Suppressor macrophage treated with lipopolysaccharide for 4 hours (primary cell): ENCODE measurements at regions not wholly inside any gene's neighbourhood (a gene's known extent, or its start where the extent isn't known, plus 50 kb on each side); places are given as distances from the start of the nearest gene placed in this dataset.
"Not testable (repeated sequence)": the region's sequence is repeated elsewhere in the genome, so short reads cannot be mapped to it uniquely, and the experiment has no call there.

Source experiments
- DNase-seq: peaks from one replicate; pipeline ENCODE4 v3.0.0-alpha.2; 2020

DNA sequence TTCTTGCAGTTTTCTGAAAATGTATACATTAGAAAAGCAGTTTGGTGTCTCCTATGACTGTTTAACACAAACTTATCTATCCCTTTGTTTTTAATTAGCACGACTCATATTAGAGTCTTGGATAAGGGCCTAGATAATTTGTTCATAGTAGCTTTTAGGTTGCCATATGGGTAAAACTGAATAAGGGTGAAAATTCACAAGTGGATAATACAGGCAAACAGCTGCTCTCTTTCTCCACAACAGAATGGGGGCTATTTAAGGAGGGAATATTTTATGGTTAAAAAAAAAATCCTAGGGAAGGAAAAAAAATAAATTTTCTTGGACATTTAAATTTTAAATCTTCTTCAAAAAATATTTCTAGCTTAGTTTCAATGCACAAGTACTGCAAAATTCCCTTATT, 1416.1 kb downstream of the GATA3 start:
- no peak for DNase-seq

DNA sequence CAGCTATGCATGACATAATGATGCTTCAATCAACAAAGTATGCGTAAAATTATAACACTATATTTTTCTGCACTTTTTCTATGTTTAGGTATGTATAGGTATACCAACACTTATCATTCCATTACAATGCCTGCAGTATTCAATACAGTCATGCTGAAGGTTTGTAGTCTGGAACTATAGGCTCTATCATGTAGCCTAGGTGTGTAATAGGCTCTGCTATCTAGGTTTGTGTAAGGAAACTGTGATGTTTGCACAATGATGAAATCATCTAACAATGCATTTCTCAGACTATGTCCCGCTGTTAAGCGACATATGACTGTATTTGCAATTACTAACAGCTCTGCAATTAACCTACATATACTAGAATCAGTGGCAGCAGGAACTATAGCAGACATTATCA, 1447.5 kb downstream of the GATA3 start:
- DNase-seq: no peak

DNA sequence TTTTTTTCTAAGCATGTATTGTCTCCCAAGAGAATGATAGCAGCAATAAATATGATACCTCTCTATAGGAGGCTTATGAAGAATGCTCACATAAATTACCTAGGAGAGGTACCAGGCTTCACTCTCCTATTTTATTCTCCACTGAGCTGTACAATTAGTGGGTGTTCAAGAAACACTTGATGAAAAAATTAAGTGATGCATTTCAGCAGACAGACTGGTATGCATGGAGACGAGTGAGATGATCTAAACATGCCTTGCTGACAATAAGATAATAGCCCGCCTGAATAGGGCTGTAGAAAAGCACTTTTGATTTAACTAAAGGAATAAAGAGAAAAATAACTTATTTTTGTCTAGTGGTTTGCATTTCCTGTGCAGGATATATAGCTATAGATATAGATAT, 1449.7 kb downstream of the GATA3 start:
- DNase-seq: no peak

DNA sequence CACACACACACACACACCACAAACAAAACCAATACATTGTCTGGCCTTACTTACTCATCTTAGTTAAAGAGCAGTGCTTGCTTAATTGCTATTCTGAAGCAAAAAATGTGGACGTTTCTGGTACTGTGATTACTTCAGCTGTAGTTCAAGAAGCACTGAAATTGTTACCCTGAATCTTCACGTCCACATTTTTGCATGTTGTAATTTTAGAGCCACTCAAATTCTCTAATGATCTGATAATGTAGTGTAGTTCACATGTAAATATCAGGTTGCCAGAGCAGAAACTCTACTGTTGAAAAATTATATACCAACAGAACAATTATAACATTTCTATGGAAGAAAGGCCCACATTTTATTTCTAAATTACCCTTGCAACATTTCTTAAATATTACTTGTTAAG, 1451.1 kb downstream of the GATA3 start:
- DNase-seq: no peak

DNA sequence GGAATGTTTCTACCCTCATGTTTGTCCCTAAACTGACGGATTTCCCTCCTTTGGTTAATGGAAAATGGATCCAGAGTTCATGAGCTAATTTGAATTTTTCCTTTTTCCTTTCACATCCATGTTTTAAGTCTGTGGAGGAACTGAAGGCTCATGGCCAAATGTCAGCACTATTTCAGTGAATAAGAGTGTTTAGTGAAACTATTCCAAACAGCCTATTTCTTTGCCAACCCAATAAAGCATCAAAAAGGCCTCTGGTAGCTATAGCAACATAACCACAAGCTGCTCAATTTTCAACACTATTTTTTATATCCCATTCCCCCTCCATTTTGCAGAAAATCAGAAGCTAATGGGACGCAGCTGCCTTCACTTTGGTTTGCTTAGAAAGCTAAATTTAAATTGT, 1454.1 kb downstream of the GATA3 start:
- DNase-seq: no peak

DNA sequence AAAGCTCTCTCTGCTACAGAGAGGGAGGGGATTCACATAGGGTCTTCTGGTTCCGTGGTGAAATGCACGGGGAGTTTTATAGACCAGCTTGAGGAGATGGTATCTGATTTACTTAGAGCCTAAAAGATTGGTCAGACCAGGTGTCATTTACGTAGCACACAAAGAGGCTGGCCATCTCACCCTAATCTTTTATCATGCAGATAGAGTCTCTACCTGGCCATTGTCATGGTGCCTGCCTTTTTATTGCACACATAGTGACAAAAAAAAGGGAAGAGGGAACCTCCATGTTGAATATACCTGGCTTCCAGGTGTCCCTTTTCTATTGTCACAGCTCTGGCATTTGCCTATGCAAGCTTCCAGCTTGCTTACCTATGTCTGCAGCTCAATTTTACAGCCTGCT, 1456.1 kb downstream of the GATA3 start:
- DNase-seq: no peak

DNA sequence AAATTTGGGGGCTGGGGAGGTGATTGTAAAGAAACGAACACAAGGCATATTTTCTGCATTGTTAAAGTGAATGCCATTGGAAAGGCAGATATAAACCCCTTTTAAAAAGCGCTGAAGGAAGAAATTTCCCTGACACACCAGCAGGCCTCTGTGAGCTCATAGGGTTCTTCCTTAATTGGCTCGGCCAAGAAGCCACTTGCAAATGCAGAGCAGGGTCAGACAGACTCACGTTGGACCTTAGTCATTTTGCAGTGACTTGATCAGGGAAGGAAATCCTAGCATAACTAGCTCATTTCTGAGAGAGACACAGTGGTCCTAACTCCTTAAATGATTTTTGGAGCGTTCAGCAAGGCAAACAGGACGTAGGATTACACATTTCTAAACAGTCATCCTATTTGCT, 1461.4 kb downstream of the GATA3 start:
- no peak for DNase-seq

DNA sequence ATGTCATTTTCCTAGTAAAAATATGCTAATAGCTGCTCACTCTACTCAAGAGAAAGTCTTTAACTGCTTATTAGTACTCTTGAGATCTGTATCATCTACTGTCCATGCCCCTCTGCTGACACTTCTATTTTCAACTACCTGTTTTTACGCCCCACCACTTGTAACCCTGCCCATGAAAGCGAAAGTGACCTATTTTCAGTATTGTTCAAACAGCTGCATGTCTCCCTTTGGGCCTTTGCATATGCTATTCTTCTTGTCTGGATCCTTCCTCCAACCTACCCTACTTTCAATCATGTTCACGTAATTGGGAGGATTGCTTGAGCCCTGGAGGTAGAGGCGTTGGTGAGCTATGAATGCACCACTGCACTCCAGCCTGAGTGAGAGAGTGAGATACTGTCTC, 1481.3 kb downstream of the GATA3 start:
- DNase-seq: no peak

DNA sequence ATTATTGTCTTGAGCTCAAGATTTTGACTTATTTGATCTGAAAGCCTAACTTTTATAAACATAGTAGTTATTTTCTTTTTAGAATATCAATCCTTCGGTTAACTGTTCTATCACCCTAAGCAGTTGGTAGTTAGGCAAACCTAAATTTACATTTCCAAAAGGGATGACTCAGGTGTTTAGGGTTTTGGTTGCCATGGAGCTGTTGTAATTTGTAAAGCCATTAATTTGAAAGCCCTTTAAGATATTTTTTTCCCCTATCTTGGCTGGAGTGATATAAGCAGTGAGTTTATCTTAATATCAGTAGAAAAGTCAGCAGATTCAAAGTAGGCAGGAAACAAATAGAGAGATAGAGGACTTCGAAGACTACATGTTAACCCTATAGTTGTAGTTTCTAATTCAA, 1472.6 kb upstream of the CELF2 start:
- DNase-seq: no peak

DNA sequence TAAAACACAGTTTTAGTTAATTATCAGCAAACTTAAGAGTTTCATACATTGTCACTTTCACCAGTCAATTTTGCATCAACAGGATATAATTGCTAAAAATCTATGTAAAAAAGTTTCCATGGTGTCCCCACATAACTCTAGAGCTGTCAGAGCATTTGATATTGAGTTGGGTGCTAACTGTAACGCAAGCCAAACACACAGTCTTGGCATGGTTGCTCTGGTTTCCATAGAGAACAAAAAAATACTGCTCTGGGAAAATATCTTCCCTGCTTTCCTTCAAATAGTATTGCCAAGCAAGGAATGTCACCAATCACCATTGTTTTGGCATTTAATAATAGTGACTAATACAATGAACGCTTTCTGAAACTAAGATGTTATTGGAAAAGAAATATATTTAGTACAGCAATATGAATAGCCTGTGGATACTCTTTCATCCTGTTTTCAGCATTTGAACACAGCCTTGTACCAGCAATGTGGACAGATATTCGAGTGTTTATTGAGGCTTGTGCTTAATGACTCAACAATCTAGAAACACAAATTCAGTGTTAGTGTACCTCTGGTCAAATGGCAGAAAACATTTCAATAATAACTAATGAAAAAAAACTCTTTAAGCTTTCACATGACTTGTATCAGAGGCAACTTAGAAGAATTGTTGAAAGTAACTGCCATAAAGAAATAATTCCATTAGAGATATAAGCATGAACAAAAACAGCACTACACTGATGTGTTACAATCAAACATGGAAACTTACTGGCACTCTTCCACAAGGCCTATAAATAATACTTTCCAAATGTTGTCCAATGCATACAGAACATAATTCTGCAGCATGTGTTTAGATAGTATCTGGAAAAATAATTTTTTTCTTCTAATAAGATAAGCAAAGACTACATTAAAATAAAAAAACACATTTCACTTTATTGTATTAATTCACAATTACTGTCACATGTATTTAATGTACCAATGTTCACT, 1469.5 kb upstream of the CELF2 start:
- DNase-seq: no peak

DNA sequence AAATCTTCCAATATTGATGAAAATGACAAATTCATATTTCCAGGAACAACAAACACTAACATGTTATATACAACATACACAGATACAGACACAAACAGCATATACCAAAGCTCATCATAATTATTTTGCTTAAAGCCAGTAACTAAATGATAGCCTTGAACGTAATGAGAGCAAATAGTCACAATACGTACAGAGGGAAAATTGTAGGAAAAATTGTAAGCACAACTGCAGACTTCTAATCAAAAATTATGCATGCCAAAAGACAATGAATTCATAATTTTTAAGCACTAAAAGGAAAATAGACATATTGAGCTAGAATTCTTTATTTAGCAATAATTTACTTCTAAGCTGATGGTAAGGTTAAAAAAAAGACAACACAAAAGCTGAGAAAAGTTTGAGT, 1466.9 kb upstream of the CELF2 start:
- DNase-seq: no peak

DNA sequence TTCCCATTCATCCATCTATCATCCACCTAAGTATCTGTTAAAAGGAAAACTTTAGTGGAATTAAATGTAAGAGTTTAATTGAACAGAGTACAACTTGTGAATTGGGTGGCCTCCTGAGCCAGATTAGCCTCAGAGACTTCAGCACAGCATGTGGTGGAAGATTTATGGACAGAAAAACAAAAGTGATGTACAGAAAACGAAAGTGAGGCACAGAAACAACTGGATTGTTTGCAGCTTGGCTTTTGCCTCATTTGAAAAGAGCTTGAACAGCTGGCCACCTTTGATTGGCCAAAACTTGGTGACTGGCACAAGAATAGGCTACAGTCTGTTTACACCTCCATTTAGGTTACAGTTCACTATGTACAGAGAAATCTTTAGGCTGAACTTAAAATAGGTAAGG, 1463.4 kb upstream of the CELF2 start:
- DNase-seq: no peak

DNA sequence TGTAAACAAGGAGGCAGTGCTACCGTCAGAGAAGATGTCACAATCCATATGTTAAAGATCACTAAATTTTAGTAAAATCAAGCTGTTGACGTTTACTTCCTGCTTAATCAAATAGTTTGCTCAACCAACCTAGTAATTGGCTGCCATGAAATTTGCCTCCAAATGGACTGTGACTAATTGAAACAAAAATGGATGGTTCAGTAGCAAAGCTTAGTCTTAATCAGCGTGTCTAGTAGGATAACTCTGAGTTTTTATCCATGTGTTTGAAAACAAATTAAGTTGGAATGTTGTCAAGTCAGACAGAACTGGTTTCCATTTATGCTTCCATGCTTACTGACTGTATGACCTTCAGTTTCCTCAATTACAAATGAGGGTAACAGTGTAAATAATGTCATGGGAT, 1456.7 kb upstream of the CELF2 start:
- no peak for DNase-seq

DNA sequence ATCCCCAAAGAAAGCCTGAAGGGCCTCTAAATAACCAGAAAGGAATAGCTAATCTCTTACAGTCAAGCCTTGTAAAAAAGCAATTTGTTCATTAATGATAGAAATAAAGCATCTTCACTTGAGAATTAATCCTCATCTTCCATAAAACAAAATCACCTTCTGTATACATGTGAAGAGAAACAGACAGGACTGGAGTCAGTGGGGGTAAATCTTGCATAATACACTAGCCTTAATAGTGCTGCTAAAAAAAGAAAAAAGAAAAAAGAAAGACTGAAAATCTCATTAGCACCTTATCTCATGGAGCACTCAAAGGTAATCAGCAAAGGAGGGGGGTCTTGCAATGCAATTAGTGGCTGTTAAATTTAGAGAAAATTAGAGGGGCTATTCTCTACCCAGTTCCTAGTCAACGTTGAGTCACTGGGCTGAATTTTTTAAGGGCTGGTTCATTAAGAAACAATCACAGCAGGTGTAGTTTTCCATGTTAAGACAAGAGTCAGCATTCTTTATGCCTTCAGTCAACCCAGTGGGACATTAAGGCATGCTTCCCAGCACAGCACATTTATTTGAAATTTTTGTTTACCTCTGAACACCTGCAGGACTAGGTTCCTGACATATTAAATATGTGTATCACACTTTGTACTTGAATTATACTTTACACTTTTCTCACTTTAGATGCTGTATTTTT, 1455.7 kb upstream of the CELF2 start:
- DNase-seq: no peak

DNA sequence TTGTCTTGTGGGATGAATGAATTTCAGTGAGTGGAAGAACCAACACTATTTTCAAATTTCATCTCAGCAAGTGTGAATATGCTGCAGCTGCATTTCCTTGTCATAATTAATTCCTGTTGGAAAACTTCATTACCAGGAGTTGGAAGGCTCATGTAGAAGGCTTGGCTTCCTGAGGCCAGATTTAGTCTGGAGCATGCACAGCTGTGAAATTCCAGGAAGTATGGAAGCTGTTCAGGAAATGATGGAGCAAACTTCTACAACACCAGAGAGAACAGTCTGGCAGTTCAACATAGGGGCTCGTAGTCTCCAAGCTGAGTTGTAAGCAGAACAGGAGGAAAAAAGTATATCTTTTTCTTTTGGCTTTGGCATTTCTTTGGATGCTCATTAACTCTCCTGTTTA, 1439.9 kb upstream of the CELF2 start:
- no peak for DNase-seq

DNA sequence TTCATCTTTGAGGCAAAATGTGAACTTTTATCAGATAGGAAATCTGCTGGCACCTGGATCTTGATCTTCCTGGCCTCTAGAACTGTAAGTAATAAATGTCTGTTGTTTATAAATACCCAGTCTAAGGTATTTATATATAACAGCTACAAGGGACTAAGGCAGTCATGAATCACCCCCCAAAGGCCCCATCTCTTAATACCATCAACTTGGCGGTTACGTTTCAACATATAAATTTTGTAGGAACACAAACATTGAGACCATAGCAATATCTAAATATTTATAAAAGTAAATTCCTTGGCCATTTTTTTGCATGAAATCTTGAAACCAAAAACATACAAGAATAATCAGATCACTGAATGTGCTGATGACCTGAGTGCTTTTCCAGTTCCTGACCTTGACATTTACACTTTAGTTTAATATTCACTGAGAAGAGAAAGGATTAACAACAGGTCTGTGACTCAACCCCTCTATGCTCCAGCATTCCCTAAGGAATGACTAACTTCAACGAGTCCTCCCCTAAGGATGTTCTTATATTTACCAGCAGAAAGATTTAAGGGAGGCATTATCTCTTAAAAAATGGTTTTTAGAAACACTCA, 1438.5 kb upstream of the CELF2 start:
- DNase-seq: no peak

DNA sequence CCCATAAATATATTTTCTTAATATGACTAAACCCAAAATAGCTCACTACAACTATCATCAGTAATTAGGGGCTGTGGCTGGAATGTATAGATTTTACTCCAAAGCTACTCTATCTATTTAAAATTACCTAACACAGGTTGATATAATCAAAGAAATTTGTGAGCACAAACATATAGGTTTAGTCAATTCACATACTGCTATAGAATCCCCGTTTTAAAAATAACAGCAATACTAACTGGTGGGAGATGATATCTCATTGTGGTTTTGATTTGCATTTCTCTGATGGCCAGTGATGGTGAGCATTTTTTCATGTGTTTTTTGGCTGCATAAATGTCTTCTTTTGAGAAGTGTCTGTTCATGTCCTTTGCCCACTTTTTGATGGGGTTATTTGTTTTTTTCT, 1434.9 kb upstream of the CELF2 start:
- DNase-seq: not testable (repeated sequence)

DNA sequence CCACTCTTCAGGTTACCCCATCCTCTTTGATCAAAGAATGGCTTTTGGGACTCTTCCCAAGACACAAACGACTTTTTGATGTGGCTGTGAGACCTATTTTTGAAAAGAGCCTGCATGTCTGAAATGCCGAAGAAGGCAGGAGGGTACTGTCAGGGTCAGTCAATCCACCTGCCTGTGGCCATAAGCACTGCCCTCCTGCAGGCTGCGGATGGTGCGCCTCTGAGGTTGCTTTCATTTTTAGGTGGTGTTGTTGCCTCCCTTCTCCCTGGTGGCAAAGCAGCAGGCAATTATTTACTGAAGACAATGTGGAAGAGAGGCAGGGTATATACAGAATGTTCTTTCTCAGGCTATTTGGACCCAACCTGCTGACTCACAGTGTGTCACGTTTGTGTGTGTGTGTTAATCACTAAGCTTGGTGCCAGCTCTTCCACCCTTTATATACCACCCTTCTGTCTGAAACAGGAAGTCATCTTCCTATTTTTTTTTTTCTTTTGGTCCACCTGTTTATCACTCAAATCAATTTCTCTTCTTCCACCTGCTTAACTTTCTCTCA, 1421.2 kb upstream of the CELF2 start:
- no peak for DNase-seq

DNA sequence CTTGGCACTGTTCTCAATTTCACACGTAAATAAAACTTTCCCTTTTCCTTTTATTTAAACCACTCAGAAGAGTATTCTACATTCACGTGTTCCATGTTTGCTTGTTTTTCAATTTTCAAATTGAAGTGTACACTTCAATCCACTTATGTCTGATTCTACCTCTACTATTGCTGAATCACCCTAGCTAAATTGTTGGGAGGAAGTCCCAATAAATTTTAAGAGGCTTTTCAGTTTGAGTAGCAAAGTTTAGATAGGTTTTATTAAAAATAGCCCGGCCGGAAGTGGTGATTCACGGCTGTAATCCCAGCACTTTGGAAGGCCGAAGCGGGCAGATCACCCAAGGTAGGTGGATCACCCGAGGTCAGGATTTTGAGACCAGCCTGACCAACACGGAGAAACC, 1414.7 kb upstream of the CELF2 start:
- DNase-seq: no peak

DNA sequence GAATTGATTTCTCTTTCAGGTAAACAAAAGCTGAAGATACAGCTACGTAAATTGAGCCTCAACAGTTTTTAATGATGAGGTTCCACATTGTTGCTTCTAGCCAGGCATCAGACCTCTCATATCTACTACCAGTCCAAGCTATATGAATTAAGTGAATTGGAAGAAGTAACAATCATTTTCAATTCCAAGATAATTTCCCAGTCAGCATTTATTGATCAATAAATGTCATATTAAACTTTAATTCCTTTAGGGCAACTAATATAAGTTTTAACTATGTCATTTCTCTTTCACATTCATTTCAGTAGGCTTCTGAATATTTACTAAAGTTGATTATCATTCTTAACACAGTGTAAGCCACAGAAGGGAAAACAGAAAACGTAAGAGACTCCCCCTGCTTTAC, 1413.7 kb upstream of the CELF2 start:
- no peak for DNase-seq

DNA sequence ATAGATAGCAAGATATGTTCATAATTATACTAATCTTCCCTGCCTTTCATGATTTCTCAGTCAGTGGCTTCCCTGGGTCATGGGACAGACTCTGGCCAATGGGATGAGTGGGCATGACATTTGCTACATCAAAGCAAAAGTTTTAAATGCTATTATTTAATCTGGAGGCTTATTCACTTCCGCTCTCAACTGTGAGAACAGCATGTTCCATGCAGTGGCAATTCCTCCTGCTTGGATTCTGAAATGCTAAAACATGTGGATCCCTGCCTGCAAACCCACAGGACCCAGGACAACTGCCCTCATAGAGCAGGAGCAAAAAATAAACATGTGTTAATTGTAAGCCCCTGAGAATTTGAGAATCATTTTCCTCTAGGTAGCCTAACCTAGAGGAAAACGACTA, 1412.4 kb upstream of the CELF2 start:
- no peak for DNase-seq

DNA sequence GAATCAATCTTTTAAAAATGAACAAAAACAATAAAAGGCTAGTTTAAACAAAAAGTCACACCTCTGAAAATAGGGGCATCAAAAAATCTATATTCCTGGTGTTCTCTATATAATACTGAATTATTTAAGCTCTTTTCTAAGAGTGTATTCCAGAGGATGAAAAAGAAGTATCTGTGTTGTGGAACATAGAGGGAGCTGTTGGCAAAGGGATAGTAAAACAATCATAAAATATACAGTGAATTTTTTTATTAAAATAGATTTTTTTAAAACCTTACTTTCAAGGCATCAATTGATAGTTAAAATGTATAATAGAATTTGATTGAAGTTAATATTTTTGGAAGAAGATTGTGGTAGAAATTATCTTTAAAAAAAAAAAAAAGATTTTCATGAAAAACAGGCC, 1409.1 kb upstream of the CELF2 start:
- DNase-seq: no peak

DNA sequence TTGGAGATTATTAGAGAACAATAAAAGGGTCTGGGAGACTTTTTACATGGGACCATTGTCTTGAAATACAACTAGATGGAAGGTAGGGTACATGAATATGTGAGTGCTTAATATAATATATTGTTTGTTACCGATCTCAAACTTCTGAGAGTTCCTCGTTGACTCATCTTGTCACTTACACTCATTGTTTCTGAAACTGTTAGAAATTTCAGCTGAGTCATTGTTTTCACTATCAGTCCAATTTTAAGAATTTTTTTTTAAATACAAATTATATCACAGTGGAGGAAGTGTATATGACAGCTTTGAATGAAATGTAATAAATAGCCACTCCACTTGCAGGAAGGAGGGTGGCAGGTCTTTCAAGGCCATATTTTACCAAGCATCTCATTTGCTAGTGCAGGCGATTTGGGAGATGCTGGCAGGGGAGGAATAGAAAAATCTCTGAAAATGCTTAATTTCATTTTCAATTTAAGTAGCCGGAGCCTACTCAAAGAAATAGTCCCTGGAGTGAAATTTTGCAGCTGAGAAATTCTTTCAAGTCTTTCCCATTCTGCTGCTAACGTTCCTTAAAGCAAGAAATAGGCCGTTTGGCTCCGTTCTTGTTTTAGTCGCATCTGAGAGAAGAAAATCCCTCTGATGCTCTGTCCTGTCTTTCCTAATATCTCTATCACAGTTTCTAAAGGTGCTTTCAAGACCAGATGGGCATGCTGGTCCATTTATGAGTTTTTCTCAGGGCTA, 1404.2 kb upstream of the CELF2 start:
- DNase-seq: no peak
